HEK293 (cell line): ENCODE measurements at regions not wholly inside any gene's neighbourhood (a gene's known extent, or its start where the extent isn't known, plus 50 kb on each side); places are given as distances from the start of the nearest gene placed in this dataset.

Source experiments
- BCL11B ChIP-seq: fragments of 450-650 bp; formaldehyde crosslinking; IDR thresholded peaks from 2 replicates; pipeline ENCODE4 v1.5.1; 2016; ENCODE audit warnings: low read depth, missing biosample characterization, missing genetic modification characterization
- ZNF223 ChIP-seq: fragments of 450-650 bp; formaldehyde crosslinking; IDR thresholded peaks from 2 replicates; pipeline ENCODE4 v1.5.1; 2016; ENCODE audit warnings: missing biosample characterization, missing genetic modification characterization
- ZNF335 ChIP-seq: fragments of 450-650 bp; formaldehyde crosslinking; conservative IDR thresholded peaks from 2 replicates; pipeline ENCODE4 v1.5.1; 2016; ENCODE audit warnings: missing biosample characterization, missing genetic modification characterization

GRCh38 chr6:137816688-137817618, 50.1 kb upstream of the TNFAIP3 start (continued):
- TF ChIP-seq ZNF223, result no peak
- TF ChIP-seq BCL11B (tag by site-specific recombination), result no peak
- peak; percentile 45; the same call in 1 of the 2 replicates for TF ChIP-seq ZNF335 (tag by site-specific recombination)
